Neural progenitor cell (in vitro differentiated cells): ENCODE measurements at regions not wholly inside any gene's neighbourhood (a gene's known extent, or its start where the extent isn't known, plus 50 kb on each side); places are given as distances from the start of the nearest gene placed in this dataset.

ENCODE experiments used
- CTCF ChIP-seq: fragments of 200-600 bp; sonication (generic); IDR thresholded peaks from 2 replicates; pipeline ENCODE4 v1.5.1; 2017; ENCODE audit warnings: antibody characterized with exemption, mild to moderate bottlenecking
- EZH2 ChIP-seq: fragments of 200-600 bp; sonication (generic); IDR thresholded peaks from 2 replicates; pipeline ENCODE4 v1.6.1; 2017; ENCODE audit warnings: antibody characterized with exemption, mild to moderate bottlenecking, moderate library complexity
- EZH2phosphoT487 ChIP-seq: fragments of 200-600 bp; sonication (generic); IDR thresholded peaks from 2 replicates; pipeline ENCODE4 v1.6.1; 2017; ENCODE audit warnings: antibody characterized with exemption

- TF ChIP-seq CTCF (no peak), EZH2phosphoT487 (no peak), EZH2 (no peak)
These were observed 150.4 kb upstream of the SLC1A4 start for GRCh38 chr2:64838817-64839216.
